ENCODE measurements at regions not wholly inside any gene's neighbourhood (a gene's known extent, or its start where the extent isn't known, plus 50 kb on each side); places are given as distances from the start of the nearest gene placed in this dataset.

DNA sequence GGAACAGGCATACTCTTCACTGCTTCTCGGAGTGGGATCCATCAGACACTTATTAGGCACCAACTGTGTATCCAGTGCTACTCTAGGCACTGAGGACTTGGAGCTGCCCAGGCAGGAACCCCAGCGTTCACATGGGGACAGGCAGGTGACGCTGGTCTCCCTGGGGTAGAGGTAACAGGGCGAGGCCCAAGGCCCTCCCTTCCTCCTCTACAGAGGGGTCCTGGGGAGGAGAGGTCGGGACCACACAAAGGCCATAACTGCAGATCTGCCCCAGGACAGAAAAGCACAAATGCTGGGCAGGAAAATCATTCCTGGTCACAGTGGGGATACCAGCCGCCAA, 262.2 kb downstream of the BRD1 start:
- TF ChIP-seq CTCF (IDR thresholded peaks at IDR 0.05) (no peak), EP300 (IDR thresholded peaks at IDR 0.05) (no peak), POLR2A (IDR thresholded peaks at IDR 0.05) (no peak)
- intact Hi-C loops (cut with DNase I): no loop called here
- Histone ChIP-seq H3K27ac (no peak overlapping the region), H3K36me3 (no peaks in the 10 kb centered on the region), H3K27me3 (no peaks in the 10 kb centered on the region), H3K4me3 (no peak overlapping the region), H3K9me3 (no peaks in the 10 kb centered on the region), H3K4me1 (ENCODE audit: insufficient read depth) (no peaks in the 10 kb centered on the region)
- peak in 1 of 5 donors; percentile 3 for DNase-seq
- WGBS, 3 donors: 69 to 90% (median 78%) methylated on average over 6 of the region's 6 CpGs

DNA sequence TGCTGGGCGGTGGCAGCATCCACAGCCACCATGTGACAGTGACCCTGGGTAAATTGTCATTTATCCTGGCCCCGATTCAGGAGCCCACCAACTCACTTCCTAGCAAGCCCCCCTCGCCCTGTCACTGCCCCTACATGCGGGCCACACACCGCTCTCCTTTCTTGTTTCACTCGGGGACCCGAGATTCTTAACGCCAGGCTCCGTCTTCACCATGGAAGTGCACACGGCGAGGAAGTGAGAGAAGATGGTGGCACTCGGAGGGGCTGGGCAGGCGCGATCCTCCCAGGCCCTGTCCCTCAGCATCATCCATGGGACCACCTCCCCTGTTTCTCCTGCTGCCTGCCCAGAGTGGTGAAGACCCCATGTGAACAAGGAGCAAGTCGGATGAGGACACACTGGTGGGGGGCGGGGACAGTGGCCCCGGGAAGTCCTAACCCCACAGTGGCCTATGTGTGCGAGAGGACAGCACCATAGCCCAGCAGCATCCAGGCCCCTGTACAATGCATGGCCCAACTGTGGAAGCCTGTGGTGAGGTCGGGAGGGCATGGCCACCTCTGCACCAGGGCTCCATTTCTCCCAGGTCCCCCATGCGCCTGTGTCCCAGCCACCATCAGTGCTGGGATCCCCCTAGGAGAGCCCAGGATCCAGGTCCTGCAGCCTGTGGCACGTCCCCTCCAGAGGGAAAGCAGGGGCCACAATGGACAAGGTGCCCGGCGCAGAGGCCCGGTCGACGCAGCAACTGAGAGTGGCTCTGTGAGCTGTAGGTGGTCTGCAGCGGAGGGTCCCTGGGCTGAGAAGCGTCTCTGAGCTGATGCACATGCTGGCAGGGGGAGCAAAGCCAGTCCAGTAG, 262.8 kb downstream of the BRD1 start:
- no peak overlapping the region for H3K27ac ChIP-seq
- peak in 1 of 5 donors; percentile 10 for DNase-seq
- WGBS, 3 donors: 89 to 93% (median 92%) methylated on average over 28 of the region's 28 CpGs
- no peak overlapping the region for H3K4me3 ChIP-seq
- no peaks in the 10 kb centered on the region for H3K36me3 ChIP-seq
- no peaks in the 10 kb centered on the region for H3K9me3 ChIP-seq
- H3K27me3 ChIP-seq: no peaks in the 10 kb centered on the region
- H3K4me1 ChIP-seq (ENCODE audit: insufficient read depth): no peaks in the 10 kb centered on the region
- intact Hi-C loops (cut with DNase I): no loop called here
- TF ChIP-seq CTCF (IDR thresholded peaks at IDR 0.05): no peak
- TF ChIP-seq EP300 (IDR thresholded peaks at IDR 0.05): no peak
- TF ChIP-seq POLR2A (IDR thresholded peaks at IDR 0.05): no peak

GRCh38 chr22:49564054-49564453, 263.6 kb downstream of the BRD1 start:
- WGBS, 3 donors: 74 to 86% (median 82%) methylated on average over 5 of the region's 5 CpGs
- intact Hi-C loops (cut with DNase I): no loop called here
- no peaks in the 10 kb centered on the region for H3K4me1 ChIP-seq (ENCODE audit: insufficient read depth)
- no peak overlapping the region for H3K4me3 ChIP-seq
- H3K27me3 ChIP-seq: no peaks in the 10 kb centered on the region
- DNase-seq: peak in 1 of 5 donors; percentile 13
- no peaks in the 10 kb centered on the region for H3K9me3 ChIP-seq
- H3K27ac ChIP-seq: no peak overlapping the region
- no peaks in the 10 kb centered on the region for H3K36me3 ChIP-seq
- TF ChIP-seq POLR2A (IDR thresholded peaks at IDR 0.05) (no peak), CTCF (IDR thresholded peaks at IDR 0.05) (no peak), EP300 (IDR thresholded peaks at IDR 0.05) (no peak)

- Histone ChIP-seq H3K4me3 (no peak overlapping the region), H3K9me3 (no peaks in the 10 kb centered on the region), H3K4me1 (ENCODE audit: insufficient read depth) (no peaks in the 10 kb centered on the region), H3K36me3 (no peaks in the 10 kb centered on the region), H3K27ac (no peak overlapping the region), H3K27me3 (no peaks in the 10 kb centered on the region)
- DNase-seq: no peak
- 87 to 93% (median 87%) methylated on average over 4 of the region's 4 CpGs for WGBS, 3 donors
- intact Hi-C loops (cut with DNase I): no loop called here
- TF ChIP-seq CTCF (IDR thresholded peaks at IDR 0.05) (no peak), POLR2A (IDR thresholded peaks at IDR 0.05) (no peak), EP300 (IDR thresholded peaks at IDR 0.05) (no peak)
Measured at GRCh38 chr22:49562685-49563249, 264.9 kb downstream of the BRD1 start.
